Fibroblast of lung (primary cell): ENCODE measurements at regions not wholly inside any gene's neighbourhood (a gene's known extent, or its start where the extent isn't known, plus 50 kb on each side); places are given as distances from the start of the nearest gene placed in this dataset.

Source experiments
- DNase-seq, 2 donors: peaks; one replicate each; pipeline versions ENCODE4 v3.0.0 to v3.0.0-alpha.2; 2010; ENCODE audit warnings: low read depth in 2 of 2
- H2AFZ ChIP-seq: 2 replicates; pipeline ENCODE4 v1.5.1; 2012; ENCODE audit warnings: low read length, control low read depth, inconsistent platforms
- H3K27ac ChIP-seq: 2 replicates; pipeline ENCODE4 v1.5.1; 2011; ENCODE audit warnings: low read length, control low read depth; ENCODE audit not compliant: insufficient read depth
- H3K27me3 ChIP-seq: 2 replicates; pipeline ENCODE4 v1.5.1; 2011; ENCODE audit warnings: mild to moderate bottlenecking, low read length; ENCODE audit not compliant: control insufficient read depth, insufficient read depth
- H3K36me3 ChIP-seq: 2 replicates; pipeline ENCODE4 v1.5.1; 2011; ENCODE audit warnings: low read length; ENCODE audit not compliant: control insufficient read depth, insufficient read depth
- H3K4me1 ChIP-seq: 2 replicates; pipeline ENCODE4 v1.5.1; 2011; ENCODE audit warnings: low read length; ENCODE audit not compliant: control insufficient read depth, insufficient read depth; ENCODE audit errors: extremely low read depth
- H3K4me2 ChIP-seq: 2 replicates; pipeline ENCODE4 v1.5.1; 2011; ENCODE audit warnings: low read length, control low read depth; ENCODE audit not compliant: insufficient read depth; ENCODE audit errors: extremely low read depth
- H3K4me3 ChIP-seq, 4 experiments: fragments of 200-600 bp in 1 of 4; sonication (generic) in 1 of 4; replicated peaks in 1 of 4; 2 replicates each; pipeline ENCODE4 v1.5.1; 2011 to 2016; ENCODE audit warnings: low read length in 4 of 4, low read depth in 3 of 4, mild to moderate bottlenecking in 3 of 4, control low read depth in 2 of 4, inconsistent platforms in 1 of 4, mixed read lengths in 1 of 4; ENCODE audit not compliant: insufficient read depth in 1 of 4; ENCODE audit errors: control extremely low read depth in 1 of 4
- H3K79me2 ChIP-seq: 2 replicates; pipeline ENCODE4 v1.5.1; 2012; ENCODE audit warnings: mild to moderate bottlenecking, low read length, inconsistent platforms; ENCODE audit not compliant: control insufficient read depth, insufficient read depth
- H3K9ac ChIP-seq: 2 replicates; pipeline ENCODE4 v1.5.1; 2011; ENCODE audit warnings: mild to moderate bottlenecking, low read length, control low read depth; ENCODE audit not compliant: insufficient read depth
- H3K9me3 ChIP-seq: 2 replicates; pipeline ENCODE4 v1.5.1; 2012; ENCODE audit warnings: low read depth, low read length; ENCODE audit not compliant: control insufficient read depth, insufficient read depth
- H4K20me1 ChIP-seq: 2 replicates; pipeline ENCODE4 v1.5.1; 2011; ENCODE audit warnings: low read length; ENCODE audit not compliant: control insufficient read depth, insufficient read depth; ENCODE audit errors: extremely low read depth
- CTCF ChIP-seq, 2 donors: IDR thresholded peaks in 1 of 2; conservative IDR thresholded peaks in 1 of 2; 1 replicate in 1 of 2; 2 replicates in 1 of 2; pipeline ENCODE4 v1.5.1; 2011 to 2012; ENCODE audit warnings: low read length in 2 of 2, control low read depth in 1 of 2, inconsistent platforms in 1 of 2, low read depth in 1 of 2, mild to moderate bottlenecking in 1 of 2
- EZH2 ChIP-seq: IDR thresholded peaks from 2 replicates; pipeline ENCODE4 v1.5.1; 2012; ENCODE audit warnings: low read length, control low read depth, mild to moderate bottlenecking; ENCODE audit errors: missing control alignments

- TF ChIP-seq EZH2 (no peak), CTCF (conservative IDR thresholded peaks at IDR 0.05 in 1 of 2, IDR thresholded peaks at IDR 0.05 in 1 of 2; ENCODE audit: low read depth in 1 of 2, low read length in 2 of 2) (no peak)
- no peaks in the 10 kb centered on the region for H3K27me3 ChIP-seq
- no peak overlapping the region for H2AFZ ChIP-seq
- no peaks in the 10 kb centered on the region for H3K36me3 ChIP-seq
- H3K27ac ChIP-seq: no peak overlapping the region
- no peaks in the 10 kb centered on the region for H3K4me1 ChIP-seq
- no peak overlapping the region for H3K4me2 ChIP-seq
- no peak overlapping the region for H3K9ac ChIP-seq
- no peaks in the 10 kb centered on the region for H3K9me3 ChIP-seq
- no peak overlapping the region for H3K4me3 ChIP-seq
- H3K79me2 ChIP-seq: no peaks in the 10 kb centered on the region
- no peaks in the 10 kb centered on the region for H4K20me1 ChIP-seq
- peak; percentile 1 to 3 for DNase-seq
Measured at GRCh38 chrX:26952213-26952612, 510.9 kb downstream of the PPP4R3C start.

- TF ChIP-seq CTCF (conservative IDR thresholded peaks at IDR 0.05 in 1 of 2, IDR thresholded peaks at IDR 0.05 in 1 of 2; ENCODE audit: low read depth in 1 of 2, low read length in 2 of 2): no peak
- TF ChIP-seq EZH2: no peak
- Histone ChIP-seq H3K4me2 (no peak overlapping the region), H3K9me3 (no peaks in the 10 kb centered on the region), H3K9ac (no peak overlapping the region), H3K4me3 (no peak overlapping the region), H3K79me2 (no peaks in the 10 kb centered on the region), H2AFZ (no peak overlapping the region), H3K27ac (no peak overlapping the region), H4K20me1 (no peaks in the 10 kb centered on the region), H3K36me3 (no peaks in the 10 kb centered on the region), H3K4me1 (no peaks in the 10 kb centered on the region), H3K27me3 (no peaks in the 10 kb centered on the region)
- no peak for DNase-seq
Measured at GRCh38 chrX:26927419-26927818, 535.7 kb downstream of the PPP4R3C start.

- Histone ChIP-seq H3K9ac (no peak overlapping the region), H3K4me1 (no peaks in the 10 kb centered on the region), H2AFZ (no peak overlapping the region), H3K27ac (no peak overlapping the region), H3K36me3 (no peaks in the 10 kb centered on the region), H3K79me2 (no peaks in the 10 kb centered on the region), H3K4me3 (no peak overlapping the region), H3K27me3 (no peaks in the 10 kb centered on the region), H3K9me3 (no peaks in the 10 kb centered on the region), H3K4me2 (no peak overlapping the region), H4K20me1 (no peaks in the 10 kb centered on the region)
- TF ChIP-seq CTCF (conservative IDR thresholded peaks at IDR 0.05 in 1 of 2, IDR thresholded peaks at IDR 0.05 in 1 of 2; ENCODE audit: low read depth in 1 of 2, low read length in 2 of 2): no peak
- no peak for TF ChIP-seq EZH2
- DNase-seq: peak in 1 of 2 donors; percentile 11
Measured at GRCh38 chrX:26925088-26925487, 538.1 kb downstream of the PPP4R3C start.
